ENCODE measurements at regions not wholly inside any gene's neighbourhood (a gene's known extent, or its start where the extent isn't known, plus 50 kb on each side); places are given as distances from the start of the nearest gene placed in this dataset.

DNA sequence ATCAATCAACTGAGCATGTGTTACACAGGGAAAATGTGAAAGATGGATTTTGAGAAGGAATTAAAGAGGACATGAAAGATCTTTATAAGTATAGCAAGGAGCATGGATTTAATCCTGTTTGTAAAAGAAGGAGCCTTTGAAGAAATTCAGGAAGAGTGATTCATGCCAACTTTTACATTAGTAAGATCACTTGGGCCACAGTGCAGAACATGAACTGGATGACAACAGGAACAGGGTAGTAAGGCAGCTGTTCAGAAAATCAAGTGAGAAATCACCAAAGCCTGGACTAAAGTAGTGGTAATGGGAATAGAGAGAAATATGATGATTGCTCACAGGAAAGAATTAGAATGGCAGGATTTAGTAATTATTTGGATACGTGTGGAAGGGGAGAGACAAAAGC lies 265.7 kb upstream of the PCDH7 start:
- TF ChIP-seq, protein P1, sequence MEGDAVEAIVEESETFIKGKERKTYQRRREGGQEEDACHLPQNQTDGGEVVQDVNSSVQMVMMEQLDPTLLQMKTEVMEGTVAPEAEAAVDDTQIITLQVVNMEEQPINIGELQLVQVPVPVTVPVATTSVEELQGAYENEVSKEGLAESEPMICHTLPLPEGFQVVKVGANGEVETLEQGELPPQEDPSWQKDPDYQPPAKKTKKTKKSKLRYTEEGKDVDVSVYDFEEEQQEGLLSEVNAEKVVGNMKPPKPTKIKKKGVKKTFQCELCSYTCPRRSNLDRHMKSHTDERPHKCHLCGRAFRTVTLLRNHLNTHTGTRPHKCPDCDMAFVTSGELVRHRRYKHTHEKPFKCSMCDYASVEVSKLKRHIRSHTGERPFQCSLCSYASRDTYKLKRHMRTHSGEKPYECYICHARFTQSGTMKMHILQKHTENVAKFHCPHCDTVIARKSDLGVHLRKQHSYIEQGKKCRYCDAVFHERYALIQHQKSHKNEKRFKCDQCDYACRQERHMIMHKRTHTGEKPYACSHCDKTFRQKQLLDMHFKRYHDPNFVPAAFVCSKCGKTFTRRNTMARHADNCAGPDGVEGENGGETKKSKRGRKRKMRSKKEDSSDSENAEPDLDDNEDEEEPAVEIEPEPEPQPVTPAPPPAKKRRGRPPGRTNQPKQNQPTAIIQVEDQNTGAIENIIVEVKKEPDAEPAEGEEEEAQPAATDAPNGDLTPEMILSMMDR (IDR thresholded peaks at IDR 0.05), result no peak
- no peak for TF ChIP-seq POLR2A (IDR thresholded peaks at IDR 0.05)
